ENCODE measurements at regions not wholly inside any gene's neighbourhood (a gene's known extent, or its start where the extent isn't known, plus 50 kb on each side); places are given as distances from the start of the nearest gene placed in this dataset.

GRCh38 chr3:20751296-20751695 lies 565.3 kb upstream of the SGO1 start:
- TF ChIP-seq CTCF (IDR thresholded peaks at IDR 0.05) (no peak), SIN3A (IDR thresholded peaks at IDR 0.05; ENCODE audit: borderline replicate concordance, insufficient read depth, low read depth, low read length) (no peak), POLR2AphosphoS5 (IDR thresholded peaks at IDR 0.05; ENCODE audit: low read depth, low read length) (no peak), REST (IDR thresholded peaks at IDR 0.05; ENCODE audit: insufficient read depth in 1 of 2, low read depth in 2 of 2, low read length in 1 of 2) (no peak)

Data from Panc1 (cell line).